Heart left ventricle (tissue), 16 donors: ENCODE measurements at regions not wholly inside any gene's neighbourhood (a gene's known extent, or its start where the extent isn't known, plus 50 kb on each side); places are given as distances from the start of the nearest gene placed in this dataset.
A peak's percentile ranks its signal among the peaks of the same experiment; 100 is the strongest.

Source experiments
- ATAC-seq, 4 donors: fragments of 200-7000 bp; cut with Tn5 transposase; one replicate each; pipeline ENCODE4 v1.9.1; 2020 to 2022; ENCODE audit warnings: moderate library complexity in 4 of 4, mild to moderate bottlenecking in 3 of 4, moderate number of reproducible peaks in 1 of 4
- DNase-seq, 5 donors: peaks; one replicate each; pipeline ENCODE4 v3.0.0-alpha.2; 2020
- H3K27ac ChIP-seq, 12 donors: fragments of 200-600 bp; sonication (generic) in 4 of 12; one replicate each; pipeline versions ENCODE4 v1.5.0 to v1.8.0; 2016 to 2022; ENCODE audit warnings: mild to moderate bottlenecking in 2 of 12
- H3K27me3 ChIP-seq, 9 donors: fragments of 200-600 bp; sonication (generic) in 2 of 9; one replicate each; pipeline versions ENCODE4 v1.5.1 to v1.8.0; 2016 to 2022; ENCODE audit warnings: mild to moderate bottlenecking in 3 of 9
- H3K36me3 ChIP-seq, 9 donors: fragments of 200-600 bp; sonication (generic) in 2 of 9; one replicate each; pipeline versions ENCODE4 v1.5.0 to v1.8.0; 2018 to 2022; ENCODE audit warnings: mild to moderate bottlenecking in 2 of 9
- H3K4me1 ChIP-seq, 12 donors: fragments of 200-600 bp; sonication (generic) in 4 of 12; one replicate each; pipeline versions ENCODE4 v1.5.0 to v1.8.0; 2016 to 2022; ENCODE audit warnings: mild to moderate bottlenecking in 3 of 12
- H3K4me3 ChIP-seq, 12 donors: fragments of 200-600 bp; sonication (generic) in 4 of 12; one replicate each; pipeline versions ENCODE4 v1.5.0 to v1.8.0; 2017 to 2022; ENCODE audit warnings: mild to moderate bottlenecking in 9 of 12, moderate library complexity in 4 of 12
- H3K9me3 ChIP-seq, 12 donors: fragments of 200-600 bp; sonication (generic) in 4 of 12; one replicate each; pipeline versions ENCODE4 v1.5.0 to v1.8.0; 2016 to 2022; ENCODE audit warnings: mild to moderate bottlenecking in 1 of 12
- POLR2A ChIP-seq, 2 donors: fragments of 450-650 bp; IDR thresholded peaks; one replicate each; pipeline ENCODE4 v1.6.1; 2017; ENCODE audit warnings: antibody characterized with exemption in 2 of 2, mild to moderate bottlenecking in 2 of 2, moderate library complexity in 2 of 2
- WGBS, 4 donors: extraction: QIAGEN DNeasy Blood & Tissue Kit in 2 of 4; methylation state at CpG; one replicate each; pipeline versions ENCODE4 v1.1.5 to v1.1.7; 2013 to 2018; 5-methylcytosine and 5-hydroxymethylcytosine counted together
- intact Hi-C, 10 donors: fragments of 100-400 bp; cut with DNase I; formaldehyde crosslinking; loops; one replicate each; pipeline versions ENCODE4 v1.11.1 to v1.14.2; 2022
- TF ChIP-seq, protein P1 (sequence below), 12 donors: fragments of 200-600 bp; sonication (generic) in 4 of 12; IDR thresholded peaks; one replicate each; pipeline versions ENCODE4 v1.5.0 to v1.8.0; 2018 to 2022; ENCODE audit warnings: antibody characterized with exemption in 12 of 12, mild to moderate bottlenecking in 5 of 12
- donor health status: ischemic (EF 13 %, LVEDD 7.1; RV severe dilation, severe dysfunction).
- donor health status: healthy with polysubstance abuse.
- donor health status: DM: no; HTN: yes; CAD: no.
- donor health status: DM: no; HTN: no; CAD: no.
- donor health status: ischemic (EF 25% LVEDD 6.9; RV normal size, moderate dysfunction).
- donor health status: ischemic (EF 25% LVEDD 5.7; RV mildly dilated, moderate dysfunction).
- donor health status: healthy.
- donor health status: DM: yes; HTN: yes; CAD: no.
- donor health status: ischemic (EF 35%, LVEDD 5.7; RV mildly dilated, moderate dysfunction).
- donor health status: nonischemic (EF 11% LVEDD 7.7; RV severe dilation, severe dysfunction).
- donor health status: DM: yes; HTN: yes; CAD: no.
- donor health status: PGD.
- donor health status: ischemic (EF 29% LVEDD 5.4; RV normal size, mild dysfunction).
- donor health status: nonischemic (EF 23%, LVEDD 6.1; RV moderate dilation, normal function).

DNA sequence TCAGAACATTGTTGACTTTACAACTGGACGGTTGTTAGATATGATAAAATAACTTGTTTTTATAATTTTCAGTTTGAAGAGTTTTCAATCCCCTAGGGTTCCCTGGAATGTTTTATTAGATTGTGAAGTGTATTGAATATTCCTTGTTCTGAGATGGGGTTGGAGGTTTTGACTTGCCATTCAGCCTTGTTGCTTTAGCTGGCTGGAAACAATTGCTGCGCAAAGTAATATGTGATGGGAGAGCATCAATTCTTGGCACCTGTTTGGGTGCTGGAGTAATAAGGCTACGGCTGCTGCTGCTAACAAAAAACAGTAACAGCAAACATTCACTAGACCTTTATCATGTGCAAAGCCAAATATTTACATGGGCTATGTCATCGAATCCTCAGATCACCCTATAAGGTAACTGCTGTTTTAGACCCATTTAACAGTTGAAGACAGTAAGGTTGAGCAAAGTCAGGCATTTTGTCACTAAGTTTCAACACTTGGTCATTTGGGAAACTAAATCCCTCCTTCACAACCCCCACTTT is 241.0 kb upstream of the TBX3 start:
- no peak for TF ChIP-seq POLR2A (IDR thresholded peaks at IDR 0.05)
- TF ChIP-seq, protein P1, sequence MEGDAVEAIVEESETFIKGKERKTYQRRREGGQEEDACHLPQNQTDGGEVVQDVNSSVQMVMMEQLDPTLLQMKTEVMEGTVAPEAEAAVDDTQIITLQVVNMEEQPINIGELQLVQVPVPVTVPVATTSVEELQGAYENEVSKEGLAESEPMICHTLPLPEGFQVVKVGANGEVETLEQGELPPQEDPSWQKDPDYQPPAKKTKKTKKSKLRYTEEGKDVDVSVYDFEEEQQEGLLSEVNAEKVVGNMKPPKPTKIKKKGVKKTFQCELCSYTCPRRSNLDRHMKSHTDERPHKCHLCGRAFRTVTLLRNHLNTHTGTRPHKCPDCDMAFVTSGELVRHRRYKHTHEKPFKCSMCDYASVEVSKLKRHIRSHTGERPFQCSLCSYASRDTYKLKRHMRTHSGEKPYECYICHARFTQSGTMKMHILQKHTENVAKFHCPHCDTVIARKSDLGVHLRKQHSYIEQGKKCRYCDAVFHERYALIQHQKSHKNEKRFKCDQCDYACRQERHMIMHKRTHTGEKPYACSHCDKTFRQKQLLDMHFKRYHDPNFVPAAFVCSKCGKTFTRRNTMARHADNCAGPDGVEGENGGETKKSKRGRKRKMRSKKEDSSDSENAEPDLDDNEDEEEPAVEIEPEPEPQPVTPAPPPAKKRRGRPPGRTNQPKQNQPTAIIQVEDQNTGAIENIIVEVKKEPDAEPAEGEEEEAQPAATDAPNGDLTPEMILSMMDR (IDR thresholded peaks at IDR 0.05): no peak
- DNase-seq (no peak), ATAC-seq (no peak)
- 75 to 86% (median 79%) methylated on average over 4 of the region's 4 CpGs for WGBS, 4 donors
- Histone ChIP-seq H3K9me3 (no peaks in the 10 kb centered on the region), H3K4me1 (peaks cover 0 to 9% (median 4%) of the 10 kb centered on the region in 12 donors), H3K27me3 (no peaks in the 10 kb centered on the region), H3K36me3 (no peaks in the 10 kb centered on the region), H3K27ac (no peak overlapping the region), H3K4me3 (no peak overlapping the region)
- intact Hi-C loops: no loop called here

DNA sequence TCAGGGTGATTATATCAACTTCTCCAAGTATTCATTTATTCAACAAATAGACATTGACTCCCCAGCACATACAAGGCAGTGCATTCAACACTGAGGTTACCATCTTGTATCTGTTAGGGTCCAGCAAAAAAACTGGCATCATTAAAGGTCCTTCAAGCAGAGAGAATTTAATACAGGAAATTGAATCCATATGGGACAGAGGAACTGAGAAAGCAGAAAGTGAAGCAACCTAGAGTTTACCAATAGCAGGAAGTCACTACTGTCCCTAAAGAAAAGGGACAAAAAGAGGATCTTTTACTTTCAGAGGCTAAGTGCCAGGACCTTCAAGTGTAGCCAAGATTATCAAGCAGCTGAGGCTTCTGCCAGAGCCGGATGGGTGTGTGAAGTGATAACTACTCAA is 237.8 kb upstream of the TBX3 start:
- Histone ChIP-seq H3K27me3 (no peaks in the 10 kb centered on the region), H3K4me3 (no peak overlapping the region), H3K4me1 (peaks cover 0 to 9% (median 4%) of the 10 kb centered on the region in 12 donors), H3K9me3 (peaks cover 0 to 11% (median 3%) of the 10 kb centered on the region in 12 donors), H3K36me3 (no peaks in the 10 kb centered on the region), H3K27ac (peak overlapping the region in 1 of 12 donors; percentile 26)
- ATAC-seq: no peak
- TF ChIP-seq, protein P1 (IDR thresholded peaks at IDR 0.05): no peak
- TF ChIP-seq POLR2A (IDR thresholded peaks at IDR 0.05): no peak
- WGBS, 4 donors: 24 to 47% (median 41%) methylated on average over 1 of the region's 1 CpG
- no peak for DNase-seq
- intact Hi-C loops: no loop called here

DNA sequence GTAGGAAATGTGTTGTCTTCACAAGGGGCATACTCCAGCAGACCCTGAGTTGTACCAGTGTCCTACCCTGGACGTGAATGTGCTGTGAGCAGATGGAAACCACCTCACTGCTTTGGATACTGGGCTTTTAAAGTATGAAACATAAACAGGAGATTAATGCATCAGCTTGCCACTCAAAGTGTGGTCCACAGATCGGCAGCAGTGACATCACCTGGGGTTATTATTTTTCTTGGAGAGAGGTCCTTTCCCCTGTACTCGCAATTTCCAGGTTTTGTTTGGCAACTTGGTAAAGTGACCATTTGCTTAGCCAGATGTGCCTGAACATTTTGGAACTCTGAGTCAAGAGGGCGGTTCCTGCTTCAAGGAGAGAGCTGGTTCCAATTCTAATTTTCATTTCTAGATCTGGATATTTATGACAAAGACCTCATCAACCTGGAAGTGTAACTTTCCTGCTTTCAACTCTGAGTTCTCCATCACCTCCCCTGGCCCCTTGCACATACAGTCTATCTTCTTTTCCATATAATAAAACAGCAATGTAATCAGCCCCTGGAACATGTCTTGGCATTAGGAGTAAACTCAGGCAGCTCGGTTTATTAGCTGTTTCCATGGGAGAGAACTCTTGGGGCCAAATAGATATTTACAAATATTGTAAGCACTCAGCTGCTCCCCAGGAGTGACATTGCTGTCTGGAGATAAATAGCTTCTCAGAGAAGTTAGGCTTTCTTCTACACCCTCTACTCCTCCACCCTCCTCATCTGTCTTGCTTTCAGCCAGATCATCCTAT is 237.0 kb upstream of the TBX3 start:
- no peaks in the 10 kb centered on the region for H3K27me3 ChIP-seq
- no peaks in the 10 kb centered on the region for H3K36me3 ChIP-seq
- H3K27ac ChIP-seq: peak overlapping the region in 5 of 12 donors; percentile 7 to 66 (median 26)
- ATAC-seq (peak; percentile 69 to 89 (median 77)), DNase-seq (peak in 3 of 5 donors; percentile 10 to 31 (median 19))
- peaks cover 0 to 11% (median 3%) of the 10 kb centered on the region in 12 donors for H3K9me3 ChIP-seq
- intact Hi-C loops: no loop called here
- H3K4me3 ChIP-seq: no peak overlapping the region
- WGBS, 4 donors: 44 to 57% (median 54%) methylated on average over 5 of the region's 5 CpGs
- H3K4me1 ChIP-seq: peaks cover 0 to 9% (median 4%) of the 10 kb centered on the region in 12 donors
- TF ChIP-seq POLR2A (IDR thresholded peaks at IDR 0.05): no peak
- TF ChIP-seq, protein P1 (IDR thresholded peaks at IDR 0.05): no peak

DNA sequence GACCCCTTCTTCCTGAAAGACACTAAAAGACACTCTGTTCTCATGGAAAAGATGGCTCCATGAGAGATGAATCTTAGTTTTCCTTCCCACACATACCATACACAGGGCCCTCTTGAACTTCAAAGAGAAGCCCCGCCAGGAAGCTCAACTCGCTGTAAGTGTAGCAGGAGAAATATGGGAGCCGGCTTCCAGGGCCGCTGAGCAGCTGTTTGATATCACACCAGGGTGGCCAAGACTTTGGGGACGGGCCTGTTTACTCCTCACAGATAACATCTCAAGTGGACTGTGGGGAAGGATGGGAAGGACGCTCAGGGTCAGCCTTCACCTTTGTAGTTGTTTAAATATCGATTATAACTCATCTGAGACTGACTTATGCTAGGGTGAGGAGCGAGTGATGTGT is 235.5 kb upstream of the TBX3 start:
- Histone ChIP-seq H3K9me3 (peaks cover 0 to 11% (median 3%) of the 10 kb centered on the region in 12 donors), H3K27me3 (no peaks in the 10 kb centered on the region), H3K4me1 (peaks cover 0 to 9% (median 4%) of the 10 kb centered on the region in 12 donors), H3K27ac (no peak overlapping the region), H3K36me3 (no peaks in the 10 kb centered on the region), H3K4me3 (no peak overlapping the region)
- no peak for ATAC-seq
- no peak for TF ChIP-seq POLR2A (IDR thresholded peaks at IDR 0.05)
- TF ChIP-seq, protein P1 (IDR thresholded peaks at IDR 0.05): no peak
- no peak for DNase-seq
- WGBS, 4 donors: 65 to 77% (median 72%) methylated on average over 8 of the region's 8 CpGs
- intact Hi-C loops: no loop called here
